Bronchial epithelial cell (primary cell): ENCODE measurements at regions not wholly inside any gene's neighbourhood (a gene's known extent, or its start where the extent isn't known, plus 50 kb on each side); places are given as distances from the start of the nearest gene placed in this dataset.

ENCODE experiments used
- DNase-seq: peaks from one replicate; pipeline ENCODE4 v3.0.0-alpha.2; 2010; ENCODE audit warnings: low read depth
- FAIRE-seq: peaks from 2 replicates; lab custom pipeline; 2011; peaks lifted over from hg19 to GRCh38; lab: Jason Lieb, UNC
- H3K27me3 ChIP-seq: 2 replicates; pipeline ENCODE4 v1.5.1; 2011; ENCODE audit warnings: low read length; ENCODE audit not compliant: control insufficient read depth, insufficient read depth
- H3K36me3 ChIP-seq: 2 replicates; pipeline ENCODE4 v1.5.1; 2011; ENCODE audit warnings: low read length; ENCODE audit not compliant: control insufficient read depth, insufficient read depth
- H3K4me3 ChIP-seq: 2 replicates; pipeline ENCODE4 v1.5.1; 2011; ENCODE audit warnings: mild to moderate bottlenecking, low read depth, low read length, control low read depth
- CTCF ChIP-seq: IDR thresholded peaks from 2 replicates; pipeline ENCODE4 v1.5.1; 2011; ENCODE audit warnings: mild to moderate bottlenecking, moderate library complexity, low read length, control low read depth, inconsistent platforms; ENCODE audit not compliant: insufficient read depth, severe bottlenecking

- H3K4me3 ChIP-seq = no peak overlapping the region
- no peak for TF ChIP-seq CTCF
- FAIRE-seq (no peak), DNase-seq (no peak)
- no peaks in the 10 kb centered on the region for H3K27me3 ChIP-seq
- no peaks in the 10 kb centered on the region for H3K36me3 ChIP-seq
Measured at GRCh38 chr2:2691419-2691818, 360.3 kb upstream of the MYT1L start.

GRCh38 chr2:2690985-2691384 lies 359.9 kb upstream of the MYT1L start:
- DNase-seq = no peak
- FAIRE-seq = no peak
- TF ChIP-seq CTCF = no peak
- Histone ChIP-seq H3K4me3 (no peak overlapping the region), H3K36me3 (no peaks in the 10 kb centered on the region), H3K27me3 (no peaks in the 10 kb centered on the region)

GRCh38 chr2:2689306-2689705 lies 358.2 kb upstream of the MYT1L start:
- Histone ChIP-seq H3K4me3 (no peak overlapping the region), H3K36me3 (no peaks in the 10 kb centered on the region), H3K27me3 (no peaks in the 10 kb centered on the region)
- no peak for TF ChIP-seq CTCF
- DNase-seq = no peak
- no peak for FAIRE-seq

GRCh38 chr2:2688254-2688653 lies 357.2 kb upstream of the MYT1L start:
- no peak overlapping the region for H3K4me3 ChIP-seq
- no peaks in the 10 kb centered on the region for H3K27me3 ChIP-seq
- TF ChIP-seq CTCF = no peak
- DNase-seq = no peak
- FAIRE-seq = no peak
- H3K36me3 ChIP-seq = no peaks in the 10 kb centered on the region

GRCh38 chr2:2687745-2688144 lies 356.7 kb upstream of the MYT1L start:
- DNase-seq (no peak), FAIRE-seq (no peak)
- no peaks in the 10 kb centered on the region for H3K27me3 ChIP-seq
- no peaks in the 10 kb centered on the region for H3K36me3 ChIP-seq
- TF ChIP-seq CTCF = no peak
- no peak overlapping the region for H3K4me3 ChIP-seq

- no peak for TF ChIP-seq CTCF
- DNase-seq = no peak
- Histone ChIP-seq H3K27me3 (no peaks in the 10 kb centered on the region), H3K36me3 (no peaks in the 10 kb centered on the region), H3K4me3 (no peak overlapping the region)
- FAIRE-seq = no peak
Measured at GRCh38 chr2:2686222-2686621, 355.1 kb upstream of the MYT1L start.
